Breast epithelium (tissue), 3 donors: ENCODE measurements at regions not wholly inside any gene's neighbourhood (a gene's known extent, or its start where the extent isn't known, plus 50 kb on each side); places are given as distances from the start of the nearest gene placed in this dataset.

Experiments used
- POLR2A ChIP-seq: fragments of 450-650 bp; IDR thresholded peaks from one replicate; pipeline ENCODE4 v1.6.1; 2016; ENCODE audit warnings: antibody characterized with exemption, mild to moderate bottlenecking, moderate library complexity
- POLR2AphosphoS5 ChIP-seq, 3 donors: sonication (generic); formaldehyde crosslinking; IDR thresholded peaks; one replicate each; pipeline ENCODE4 v1.6.1; 2017; ENCODE audit warnings: antibody characterized with exemption in 3 of 3
- TF ChIP-seq, protein P1 (sequence below), 3 donors: fragments of 450-650 bp; IDR thresholded peaks; one replicate each; pipeline ENCODE4 v1.5.1; 2016 to 2017; ENCODE audit warnings: antibody characterized with exemption in 3 of 3, mild to moderate bottlenecking in 3 of 3, moderate library complexity in 3 of 3

DNA sequence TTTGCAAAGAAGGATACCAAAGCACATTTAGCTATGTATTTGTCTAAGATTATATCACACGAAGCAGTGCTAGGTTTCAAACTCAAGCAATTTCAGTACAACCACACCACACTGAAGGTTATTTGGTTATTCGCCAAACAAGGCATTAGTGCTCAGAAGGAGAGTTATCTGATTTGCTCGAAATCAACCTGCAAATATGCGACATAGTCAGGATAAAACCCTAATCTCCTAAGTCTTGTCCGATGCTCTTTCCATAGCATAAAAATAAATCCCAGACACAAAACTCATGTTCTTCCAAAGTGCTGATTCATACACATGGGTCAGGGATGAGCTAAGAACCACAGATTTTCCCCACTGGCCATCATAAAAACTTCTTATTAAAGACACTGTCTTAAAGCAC, 1288.0 kb upstream of the SORCS1 start:
- no peak for TF ChIP-seq POLR2AphosphoS5 (IDR thresholded peaks at IDR 0.05)
- TF ChIP-seq, protein P1, sequence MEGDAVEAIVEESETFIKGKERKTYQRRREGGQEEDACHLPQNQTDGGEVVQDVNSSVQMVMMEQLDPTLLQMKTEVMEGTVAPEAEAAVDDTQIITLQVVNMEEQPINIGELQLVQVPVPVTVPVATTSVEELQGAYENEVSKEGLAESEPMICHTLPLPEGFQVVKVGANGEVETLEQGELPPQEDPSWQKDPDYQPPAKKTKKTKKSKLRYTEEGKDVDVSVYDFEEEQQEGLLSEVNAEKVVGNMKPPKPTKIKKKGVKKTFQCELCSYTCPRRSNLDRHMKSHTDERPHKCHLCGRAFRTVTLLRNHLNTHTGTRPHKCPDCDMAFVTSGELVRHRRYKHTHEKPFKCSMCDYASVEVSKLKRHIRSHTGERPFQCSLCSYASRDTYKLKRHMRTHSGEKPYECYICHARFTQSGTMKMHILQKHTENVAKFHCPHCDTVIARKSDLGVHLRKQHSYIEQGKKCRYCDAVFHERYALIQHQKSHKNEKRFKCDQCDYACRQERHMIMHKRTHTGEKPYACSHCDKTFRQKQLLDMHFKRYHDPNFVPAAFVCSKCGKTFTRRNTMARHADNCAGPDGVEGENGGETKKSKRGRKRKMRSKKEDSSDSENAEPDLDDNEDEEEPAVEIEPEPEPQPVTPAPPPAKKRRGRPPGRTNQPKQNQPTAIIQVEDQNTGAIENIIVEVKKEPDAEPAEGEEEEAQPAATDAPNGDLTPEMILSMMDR (IDR thresholded peaks at IDR 0.05), result no peak
- no peak for TF ChIP-seq POLR2A
